Endodermal cell (in vitro differentiated cells): ENCODE measurements at regions not wholly inside any gene's neighbourhood (a gene's known extent, or its start where the extent isn't known, plus 50 kb on each side); places are given as distances from the start of the nearest gene placed in this dataset.

ENCODE experiments used
- DNase-seq: peaks from one replicate; pipeline ENCODE4 v3.0.0-alpha.2; 2017
- H3K27ac ChIP-seq: 2 replicates; pipeline ENCODE4 v1.5.1; 2013; ENCODE audit warnings: mild to moderate bottlenecking, low read depth, low read length, moderate library complexity
- H3K27me3 ChIP-seq: 2 replicates; pipeline ENCODE4 v1.6.1; 2013; ENCODE audit warnings: mild to moderate bottlenecking, low read length, moderate library complexity; ENCODE audit not compliant: insufficient read depth, control insufficient read depth, poor library complexity, severe bottlenecking
- H3K36me3 ChIP-seq: 2 replicates; pipeline ENCODE4 v1.7.0; 2013; ENCODE audit warnings: mild to moderate bottlenecking, low read length, moderate library complexity; ENCODE audit not compliant: control insufficient read depth, insufficient read depth
- H3K4me1 ChIP-seq: one replicate; pipeline ENCODE4 v1.7.0; 2013; ENCODE audit warnings: low read length; ENCODE audit not compliant: control insufficient read depth, insufficient read depth
- H3K4me3 ChIP-seq: 2 replicates; pipeline ENCODE4 v1.5.1; 2013; ENCODE audit warnings: mild to moderate bottlenecking, low read length, moderate library complexity
- H3K9ac ChIP-seq: 2 replicates; pipeline ENCODE4 v1.6.1; 2013; ENCODE audit warnings: mild to moderate bottlenecking, low read length, moderate library complexity; ENCODE audit not compliant: poor library complexity, severe bottlenecking; ENCODE audit errors: extremely low read depth
- H3K9me3 ChIP-seq: 2 replicates; pipeline ENCODE4 v1.6.1; 2013; ENCODE audit warnings: mild to moderate bottlenecking, low read length, moderate library complexity; ENCODE audit not compliant: control insufficient read depth
- H3K27ac Mint-ChIP-seq: 2 replicates; pipeline ENCODE4 v1.8.0; 2020; ENCODE audit warnings: mixed read lengths
- H3K27me3 Mint-ChIP-seq: 2 replicates; pipeline ENCODE4 v1.8.0; 2021; ENCODE audit warnings: mild to moderate bottlenecking, mixed read lengths; ENCODE audit not compliant: insufficient read depth
- H3K36me3 Mint-ChIP-seq: 2 replicates; pipeline ENCODE4 v1.8.0; 2020; ENCODE audit warnings: low read depth, mixed read lengths
- H3K4me1 Mint-ChIP-seq: 2 replicates; pipeline ENCODE4 v1.8.0; 2020; ENCODE audit warnings: mixed read lengths
- H3K4me3 Mint-ChIP-seq: 2 replicates; pipeline ENCODE4 v1.8.0; 2020; ENCODE audit warnings: mild to moderate bottlenecking, moderate library complexity, mixed read lengths
- H3K9me3 Mint-ChIP-seq: 2 replicates; pipeline ENCODE4 v1.8.0; 2020; ENCODE audit warnings: mild to moderate bottlenecking, mixed read lengths
- CTCF ChIP-seq: fragments of 200-600 bp; sonication (generic); conservative IDR thresholded peaks from 2 replicates; pipeline ENCODE4 v1.5.0; 2021; ENCODE audit warnings: antibody characterized with exemption, mild to moderate bottlenecking
- WGBS, 2 experiments: methylation state at CpG; one replicate each; pipeline versions ENCODE4 v1.1.5 to v1.1.7; 2013; ENCODE audit warnings: missing lambda C conversion rate in 2 of 2, mixed read lengths in 1 of 2; ENCODE audit not compliant: insufficient coverage in 1 of 2, insufficient read length in 1 of 2; 5-methylcytosine and 5-hydroxymethylcytosine counted together

DNA sequence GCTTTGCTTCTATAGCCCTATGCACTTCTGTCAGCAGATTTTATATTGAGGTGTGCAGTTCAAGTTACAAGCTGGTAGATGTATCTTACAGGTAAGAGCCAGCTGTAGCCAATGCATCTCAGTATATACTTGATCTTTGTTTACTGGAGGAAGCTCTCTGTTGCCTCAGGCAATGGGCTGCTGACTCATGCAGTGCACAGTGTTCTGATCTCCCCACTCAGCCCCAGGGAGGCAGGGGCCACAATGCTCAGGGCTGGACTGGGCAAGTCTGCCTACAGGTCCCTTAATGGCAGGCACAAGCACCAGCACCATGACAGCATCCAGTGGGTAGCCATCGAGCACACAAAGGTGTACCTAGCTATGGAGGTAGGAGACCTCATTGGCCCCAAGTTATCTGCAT lies 178.8 kb upstream of the CDH10 start:
- no peaks in the 10 kb centered on the region for H3K9me3 Mint-ChIP-seq
- no peaks in the 10 kb centered on the region for H3K4me1 ChIP-seq
- H3K27ac ChIP-seq, result no peak overlapping the region
- no peaks in the 10 kb centered on the region for H3K27me3 ChIP-seq
- no peak overlapping the region for H3K27ac Mint-ChIP-seq
- TF ChIP-seq CTCF, result no peak
- H3K36me3 ChIP-seq, result no peaks in the 10 kb centered on the region
- no peak overlapping the region for H3K4me3 Mint-ChIP-seq
- H3K4me3 ChIP-seq, result no peak overlapping the region
- peaks cover 4% of the 10 kb centered on the region for H3K9me3 ChIP-seq
- H3K27me3 Mint-ChIP-seq, result no peaks in the 10 kb centered on the region
- 67 to 86% methylated on average over 1 of the region's 1 CpG for WGBS, 2 experiments
- no peak overlapping the region for H3K9ac ChIP-seq
- peak; percentile 52 for DNase-seq
- H3K36me3 Mint-ChIP-seq, result no peaks in the 10 kb centered on the region
- H3K4me1 Mint-ChIP-seq, result peaks cover 6% of the 10 kb centered on the region

GRCh38 chr5:24819841-24820240 lies 175.1 kb upstream of the CDH10 start:
- WGBS, 2 experiments, result 82% methylated on average over 2 of the region's 2 CpGs; no CpG with 5 or more reads in 1 of the 2 experiments
- H3K27me3 Mint-ChIP-seq, result no peaks in the 10 kb centered on the region
- H3K4me3 Mint-ChIP-seq, result no peak overlapping the region
- Histone ChIP-seq H3K4me1 (no peaks in the 10 kb centered on the region), H3K9ac (no peak overlapping the region), H3K4me3 (no peak overlapping the region), H3K36me3 (no peaks in the 10 kb centered on the region), H3K27ac (no peak overlapping the region), H3K27me3 (no peaks in the 10 kb centered on the region), H3K9me3 (peaks cover 4% of the 10 kb centered on the region)
- no peak overlapping the region for H3K27ac Mint-ChIP-seq
- no peak for TF ChIP-seq CTCF
- DNase-seq, result no peak
- no peaks in the 10 kb centered on the region for H3K36me3 Mint-ChIP-seq
- H3K4me1 Mint-ChIP-seq, result peaks cover 6% of the 10 kb centered on the region
- no peaks in the 10 kb centered on the region for H3K9me3 Mint-ChIP-seq

DNA sequence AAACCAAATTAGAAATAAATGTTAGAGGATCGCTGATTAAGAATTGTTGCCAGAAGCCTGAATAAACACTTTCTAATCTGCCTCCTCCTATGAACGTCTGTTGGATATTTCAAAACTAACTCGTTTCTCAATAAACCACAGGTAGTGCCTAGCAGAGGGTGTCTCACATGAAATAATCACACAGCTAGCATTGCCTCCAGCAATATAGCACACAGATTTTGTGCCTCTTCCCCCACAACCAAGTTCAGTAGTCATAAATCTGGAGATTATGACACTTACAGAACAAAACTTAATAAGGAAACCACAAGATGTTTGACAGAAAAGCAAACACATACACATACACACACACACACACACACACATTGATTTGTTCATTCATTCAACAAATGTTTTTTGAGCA lies 173.2 kb upstream of the CDH10 start:
- TF ChIP-seq CTCF, result no peak
- Histone ChIP-seq H3K4me3 (no peak overlapping the region), H3K9ac (no peak overlapping the region), H3K27me3 (no peaks in the 10 kb centered on the region), H3K27ac (no peak overlapping the region), H3K4me1 (no peaks in the 10 kb centered on the region), H3K36me3 (no peaks in the 10 kb centered on the region), H3K9me3 (peaks cover 4% of the 10 kb centered on the region)
- no peak overlapping the region for H3K27ac Mint-ChIP-seq
- H3K27me3 Mint-ChIP-seq, result no peaks in the 10 kb centered on the region
- H3K9me3 Mint-ChIP-seq, result no peaks in the 10 kb centered on the region
- H3K4me3 Mint-ChIP-seq, result no peak overlapping the region
- no peaks in the 10 kb centered on the region for H3K36me3 Mint-ChIP-seq
- WGBS, 2 experiments, result 94 to 95% methylated on average over 3 of the region's 3 CpGs
- no peak for DNase-seq
- peaks cover 6% of the 10 kb centered on the region for H3K4me1 Mint-ChIP-seq
